Peyer's patch (tissue), 4 donors: ENCODE measurements at regions not wholly inside any gene's neighbourhood (a gene's known extent, or its start where the extent isn't known, plus 50 kb on each side); places are given as distances from the start of the nearest gene placed in this dataset.

Source experiments
- POLR2A ChIP-seq, 2 donors: fragments of 450-650 bp; IDR thresholded peaks; one replicate each; pipeline ENCODE4 v1.5.1; 2017; ENCODE audit warnings: antibody characterized with exemption in 2 of 2, mild to moderate bottlenecking in 2 of 2, moderate library complexity in 2 of 2
- TF ChIP-seq, protein P1 (sequence below), 6 experiments: fragments of 450-650 bp in 4 of 6; fragments of 200-600 bp in 2 of 6; sonication (generic) in 1 of 6; IDR thresholded peaks; one replicate each; pipeline ENCODE4 v1.5.1; 2017 to 2019; ENCODE audit warnings: antibody characterized with exemption in 6 of 6, mild to moderate bottlenecking in 3 of 6, moderate library complexity in 1 of 6

DNA sequence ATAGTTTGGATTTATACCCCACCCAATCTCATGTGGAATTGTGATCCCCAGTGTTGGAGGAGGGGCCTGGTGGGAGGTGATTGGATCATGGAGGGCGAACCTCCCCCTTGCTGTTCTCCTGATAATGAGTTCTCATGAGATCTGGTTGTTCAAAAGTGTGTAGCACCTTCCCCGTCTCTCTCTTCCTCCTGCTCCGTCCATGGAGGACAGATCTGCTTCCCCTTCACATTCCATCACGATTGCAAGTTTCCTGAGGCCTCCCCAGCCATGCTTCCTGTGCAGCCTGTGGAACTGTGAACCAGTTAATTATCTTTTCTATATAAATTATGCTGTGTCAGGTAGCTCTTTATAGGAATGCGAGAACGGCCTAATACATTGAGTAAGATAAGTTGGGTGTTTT is 518.8 kb upstream of the LCORL start:
- no peak for TF ChIP-seq POLR2A (IDR thresholded peaks at IDR 0.05)
- TF ChIP-seq, protein P1, sequence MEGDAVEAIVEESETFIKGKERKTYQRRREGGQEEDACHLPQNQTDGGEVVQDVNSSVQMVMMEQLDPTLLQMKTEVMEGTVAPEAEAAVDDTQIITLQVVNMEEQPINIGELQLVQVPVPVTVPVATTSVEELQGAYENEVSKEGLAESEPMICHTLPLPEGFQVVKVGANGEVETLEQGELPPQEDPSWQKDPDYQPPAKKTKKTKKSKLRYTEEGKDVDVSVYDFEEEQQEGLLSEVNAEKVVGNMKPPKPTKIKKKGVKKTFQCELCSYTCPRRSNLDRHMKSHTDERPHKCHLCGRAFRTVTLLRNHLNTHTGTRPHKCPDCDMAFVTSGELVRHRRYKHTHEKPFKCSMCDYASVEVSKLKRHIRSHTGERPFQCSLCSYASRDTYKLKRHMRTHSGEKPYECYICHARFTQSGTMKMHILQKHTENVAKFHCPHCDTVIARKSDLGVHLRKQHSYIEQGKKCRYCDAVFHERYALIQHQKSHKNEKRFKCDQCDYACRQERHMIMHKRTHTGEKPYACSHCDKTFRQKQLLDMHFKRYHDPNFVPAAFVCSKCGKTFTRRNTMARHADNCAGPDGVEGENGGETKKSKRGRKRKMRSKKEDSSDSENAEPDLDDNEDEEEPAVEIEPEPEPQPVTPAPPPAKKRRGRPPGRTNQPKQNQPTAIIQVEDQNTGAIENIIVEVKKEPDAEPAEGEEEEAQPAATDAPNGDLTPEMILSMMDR (IDR thresholded peaks at IDR 0.05): no peak
